ENCODE measurements at regions not wholly inside any gene's neighbourhood (a gene's known extent, or its start where the extent isn't known, plus 50 kb on each side); places are given as distances from the start of the nearest gene placed in this dataset.
"Not testable (repeated sequence)": the region's sequence is repeated elsewhere in the genome, so short reads cannot be mapped to it uniquely, and the experiment has no call there.

GRCh38 chr14:105581551-105582341 lies 55.4 kb downstream of the TMEM121 start:
- peak overlapping the region in 1 of 2 donors; percentile 0 for H3K27ac Mint-ChIP-seq
- ATAC-seq (no peak), DNase-seq (no peak)
- no peaks in the 10 kb centered on the region for H3K27me3 Mint-ChIP-seq
- H3K4me3 Mint-ChIP-seq: no peak overlapping the region
- H3K9me3 Mint-ChIP-seq: no peaks in the 10 kb centered on the region
- H3K4me1 Mint-ChIP-seq: peaks cover 6% of the 10 kb centered on the region

GRCh38 chr14:105582639-105583038 lies 56.3 kb downstream of the TMEM121 start:
- Mint-ChIP-seq H3K4me1 (peaks cover 6% of the 10 kb centered on the region), H3K4me3 (no peak overlapping the region), H3K27ac (peak overlapping the region in 1 of 2 donors; percentile 65), H3K9me3 (no peaks in the 10 kb centered on the region), H3K27me3 (no peaks in the 10 kb centered on the region)
- DNase-seq: no peak
- ATAC-seq: no peak

- H3K4me1 Mint-ChIP-seq, H3K9me3 Mint-ChIP-seq, DNase-seq, H3K27me3 Mint-ChIP-seq, H3K27ac Mint-ChIP-seq, ATAC-seq, H3K4me3 Mint-ChIP-seq: not testable (repeated sequence)
Measured at GRCh38 chr14:105583914-105584313, 57.5 kb downstream of the TMEM121 start.

DNA sequence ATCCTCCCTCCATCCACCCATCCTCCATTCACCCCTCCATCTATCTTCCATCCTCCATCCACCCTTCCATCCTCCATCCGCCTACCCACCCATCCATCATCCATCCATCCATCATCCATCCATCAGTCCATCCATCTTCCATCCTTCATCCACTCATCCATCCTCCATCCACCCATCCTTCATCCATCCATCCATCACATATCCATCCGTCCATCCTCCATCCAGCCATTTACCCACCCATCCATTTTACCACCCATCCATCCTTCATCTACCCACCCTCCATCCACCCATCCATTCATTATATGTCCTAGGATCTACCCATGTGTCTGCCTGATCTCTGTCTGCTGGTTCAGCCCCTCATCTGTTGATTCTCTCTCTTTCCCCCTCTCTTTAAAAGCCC lies 58.9 kb downstream of the TMEM121 start:
- not testable (repeated sequence) for ATAC-seq, H3K27me3 Mint-ChIP-seq, H3K4me1 Mint-ChIP-seq, DNase-seq, H3K9me3 Mint-ChIP-seq, H3K4me3 Mint-ChIP-seq
- peak overlapping the region in 1 of 2 donors; percentile 20 for H3K27ac Mint-ChIP-seq

DNA sequence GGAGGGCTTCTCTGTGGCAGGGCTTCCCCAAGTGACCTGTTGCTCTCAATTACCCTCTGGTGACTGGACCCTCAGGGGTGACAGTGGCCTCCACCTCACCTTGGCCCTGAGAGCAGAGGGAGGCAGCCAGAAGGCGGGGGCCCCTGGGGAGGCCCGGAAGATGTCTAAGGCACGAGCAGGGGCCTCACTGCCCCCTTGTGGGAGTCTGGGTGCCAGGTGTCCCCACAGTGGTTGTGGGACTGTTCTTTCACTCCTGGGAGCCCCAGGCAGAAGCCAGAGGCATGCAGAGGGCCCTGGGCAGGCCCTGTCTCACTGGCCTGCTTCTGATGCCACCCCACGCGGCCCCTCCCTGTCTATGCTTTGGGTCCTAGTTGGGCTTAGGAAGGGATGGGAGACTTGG lies 59.3 kb downstream of the TMEM121 start:
- not testable (repeated sequence) for H3K4me3 Mint-ChIP-seq, H3K9me3 Mint-ChIP-seq, H3K4me1 Mint-ChIP-seq, DNase-seq, ATAC-seq, H3K27me3 Mint-ChIP-seq
- H3K27ac Mint-ChIP-seq: peak overlapping the region in 1 of 2 donors; percentile 71

DNA sequence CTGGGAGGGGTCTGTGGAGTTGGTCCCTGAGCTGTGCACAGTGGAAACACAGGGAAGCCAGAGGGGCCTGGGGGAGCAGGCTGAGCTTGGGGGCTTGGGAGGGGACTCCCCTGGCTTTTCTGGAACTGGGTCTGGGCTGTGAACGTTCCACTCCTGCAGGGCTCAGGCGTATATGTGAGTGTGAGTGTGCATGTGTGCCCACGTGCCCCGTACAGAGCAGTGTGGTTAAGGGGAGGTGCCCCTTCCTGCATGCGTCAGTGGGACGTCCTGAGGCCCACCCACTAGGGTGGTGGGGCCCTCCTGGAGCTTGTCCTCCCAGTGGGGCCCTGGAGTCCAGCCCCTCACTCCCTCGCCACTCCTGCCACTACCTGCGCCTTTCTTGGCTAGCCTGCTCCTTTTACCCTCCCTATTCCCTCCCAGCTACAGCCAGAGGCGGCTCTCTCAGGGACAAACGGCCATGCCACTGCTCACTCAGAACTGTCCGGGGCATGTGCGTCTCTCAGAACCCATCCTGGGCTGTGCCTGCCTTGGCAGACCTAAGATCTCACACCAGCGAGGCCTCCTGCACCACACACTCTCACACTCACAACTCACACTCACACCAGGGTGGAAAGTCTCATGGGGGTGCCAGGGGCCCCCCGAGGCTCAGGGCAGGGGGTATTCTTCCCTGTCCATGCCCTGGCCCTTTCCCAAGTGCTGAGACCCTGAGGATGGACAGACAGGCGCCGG lies 59.9 kb downstream of the TMEM121 start:
- DNase-seq, H3K27me3 Mint-ChIP-seq, ATAC-seq, H3K4me3 Mint-ChIP-seq, H3K9me3 Mint-ChIP-seq, H3K4me1 Mint-ChIP-seq, H3K27ac Mint-ChIP-seq: not testable (repeated sequence)

DNA sequence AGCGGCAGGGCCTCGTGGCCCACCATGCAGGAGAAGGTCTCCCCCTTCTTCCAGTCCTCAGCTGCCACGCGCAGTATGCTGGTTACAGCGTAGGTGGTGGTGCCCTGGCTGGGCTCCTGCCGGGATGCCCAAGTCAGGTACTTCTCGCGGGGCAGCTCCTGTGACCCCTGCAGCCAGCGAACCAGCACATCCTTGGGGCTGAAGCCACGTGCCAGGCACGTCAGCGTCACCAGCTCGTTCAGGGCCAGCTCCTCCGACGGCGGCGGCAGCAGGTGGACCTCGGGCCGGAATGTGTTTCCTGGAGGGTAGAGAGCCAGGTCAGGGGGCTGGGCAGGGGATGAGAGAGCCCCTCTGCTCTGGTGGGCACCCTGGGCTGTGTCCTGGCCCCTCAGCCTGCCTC lies 60.7 kb downstream of the TMEM121 start:
- H3K27ac Mint-ChIP-seq, H3K4me3 Mint-ChIP-seq, H3K27me3 Mint-ChIP-seq, ATAC-seq, DNase-seq, H3K9me3 Mint-ChIP-seq, H3K4me1 Mint-ChIP-seq: not testable (repeated sequence)

- not testable (repeated sequence) for H3K27me3 Mint-ChIP-seq, H3K4me1 Mint-ChIP-seq, H3K4me3 Mint-ChIP-seq, DNase-seq, H3K27ac Mint-ChIP-seq, H3K9me3 Mint-ChIP-seq
- peak; percentile 26 for ATAC-seq
Measured at GRCh38 chr14:105587482-105588235, 61.3 kb downstream of the TMEM121 start.

- no peak overlapping the region for H3K4me3 Mint-ChIP-seq
- peaks cover 6% of the 10 kb centered on the region for H3K4me1 Mint-ChIP-seq
- no peaks in the 10 kb centered on the region for H3K27me3 Mint-ChIP-seq
- no peaks in the 10 kb centered on the region for H3K9me3 Mint-ChIP-seq
- ATAC-seq (no peak), DNase-seq (no peak)
- no peak overlapping the region for H3K27ac Mint-ChIP-seq
Measured at GRCh38 chr14:105588236-105588860, 62.0 kb downstream of the TMEM121 start.

GRCh38 chr14:105589161-105589925 lies 63.0 kb downstream of the TMEM121 start:
- Mint-ChIP-seq H3K27ac (no peak overlapping the region), H3K9me3 (no peaks in the 10 kb centered on the region), H3K4me1 (peaks cover 6% of the 10 kb centered on the region), H3K4me3 (no peak overlapping the region), H3K27me3 (no peaks in the 10 kb centered on the region)
- ATAC-seq (no peak), DNase-seq (no peak)

DNA sequence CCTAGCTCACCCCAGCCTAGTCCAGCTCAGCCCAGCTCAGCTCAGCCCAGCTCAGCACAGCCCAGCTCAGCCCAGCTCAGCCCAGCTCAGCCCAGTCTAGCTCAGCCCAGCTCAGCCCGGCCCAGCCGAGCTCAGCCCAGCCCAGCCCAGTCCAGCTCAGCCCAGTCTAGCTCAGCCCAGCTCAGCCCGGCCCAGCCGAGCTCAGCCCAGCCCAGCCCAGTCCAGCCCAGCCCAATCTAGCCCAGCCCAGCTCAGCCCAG lies 63.5 kb downstream of the TMEM121 start:
- DNase-seq: not testable (repeated sequence)

DNA sequence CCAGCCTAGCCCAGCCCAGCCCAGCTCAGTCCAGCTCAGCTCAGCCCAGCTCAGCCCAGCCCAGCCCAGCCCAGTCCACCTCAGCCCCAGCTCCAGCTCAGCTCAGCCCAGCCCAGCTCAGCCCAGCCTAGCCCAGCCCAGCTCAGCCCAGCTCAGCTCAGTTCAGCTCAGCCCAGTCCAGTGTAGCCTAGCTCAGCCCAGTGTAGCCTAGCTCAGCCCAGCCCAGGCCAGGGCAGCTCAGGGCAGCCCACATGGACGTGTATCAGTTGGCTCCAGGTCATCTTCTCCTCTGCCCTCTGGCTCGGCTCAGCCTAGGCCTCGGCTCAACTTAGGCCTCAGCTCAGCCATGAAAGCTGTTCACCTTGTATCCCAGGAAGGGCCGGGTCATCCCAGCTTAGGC lies 64.7 kb downstream of the TMEM121 start:
- no peak for ATAC-seq
- Mint-ChIP-seq H3K9me3 (no peaks in the 10 kb centered on the region), H3K4me3 (no peak overlapping the region), H3K27ac (peak overlapping the region in 1 of 2 donors; percentile 19), H3K27me3 (no peaks in the 10 kb centered on the region), H3K4me1 (peaks cover under 1% of the 10 kb centered on the region)
- DNase-seq: no peak

More for the DNA sequence above, 63.5 kb downstream of the TMEM121 start:
- not testable (repeated sequence) for ATAC-seq, H3K27me3 Mint-ChIP-seq, H3K27ac Mint-ChIP-seq, H3K9me3 Mint-ChIP-seq, H3K4me3 Mint-ChIP-seq, H3K4me1 Mint-ChIP-seq

- not testable (repeated sequence) for ATAC-seq, H3K27me3 Mint-ChIP-seq, H3K4me3 Mint-ChIP-seq, H3K27ac Mint-ChIP-seq, H3K9me3 Mint-ChIP-seq, H3K4me1 Mint-ChIP-seq, DNase-seq
Measured at GRCh38 chr14:105591792-105592341, 65.5 kb downstream of the TMEM121 start.

- not testable (repeated sequence) for H3K4me3 Mint-ChIP-seq, H3K4me1 Mint-ChIP-seq, H3K27ac Mint-ChIP-seq, DNase-seq, H3K27me3 Mint-ChIP-seq, H3K9me3 Mint-ChIP-seq, ATAC-seq
Measured at GRCh38 chr14:105592646-105593045, 66.3 kb downstream of the TMEM121 start.

- not testable (repeated sequence) for H3K4me1 Mint-ChIP-seq, H3K9me3 Mint-ChIP-seq, DNase-seq, ATAC-seq, H3K27me3 Mint-ChIP-seq, H3K27ac Mint-ChIP-seq, H3K4me3 Mint-ChIP-seq
Measured at GRCh38 chr14:105595346-105595745, 69.0 kb downstream of the TMEM121 start.

Data from stimulated activated naive CD8-positive, alpha-beta T cell treated with anti-CD3 and anti-CD28 coated beads, Interleukin-15, amount 100 ng/mL, for 72 hours (primary cell).